K562 (cell line): ENCODE measurements at regions not wholly inside any gene's neighbourhood (a gene's known extent, or its start where the extent isn't known, plus 50 kb on each side); places are given as distances from the start of the nearest gene placed in this dataset.

ENCODE experiments used
- ATAC-seq: fragments of 200-7000 bp; cut with Tn5 transposase; 3 replicates; pipeline ENCODE4 v1.9.1; 2020; ENCODE audit warnings: moderate library complexity
- BruUV-seq: library from RNA; stranded (reverse); fragments of 400-500 nt; replicated peaks from 2 replicates; lab custom pipeline; 2021; lab: Mats Ljungman, UMichigan
- CTCF ChIA-PET: fragments of 300-600 bp; formaldehyde crosslinking; extraction: SDS; loops from one replicate; lab custom pipeline; 2021; ENCODE audit warnings: low intra/inter-chr PET ratio; lab: Yijun Ruan, JAX
- POLR2A ChIA-PET: fragments of 300-600, 350-650 bp; sonication (Branson Sonifier 250); formaldehyde crosslinking; extraction: SDS; loops from one replicate; lab custom pipeline; 2021; ENCODE audit warnings: antibody characterized with exemption, inconsistent platforms; lab: Yijun Ruan, JAX
- DNase-seq, 4 experiments: peaks; one replicate each; pipeline versions ENCODE4 v3.0.0 to v3.0.0-alpha.2; 2011 to 2018; ENCODE audit warnings: low spot score in 3 of 4, mixed read lengths in 3 of 4; ENCODE audit errors: extremely low read depth in 1 of 4
- FAIRE-seq: peaks from 2 replicates; lab custom pipeline; 2011; peaks lifted over from hg19 to GRCh38; lab: Jason Lieb, UNC
- H2AFZ ChIP-seq: 2 replicates; pipeline ENCODE4 v1.6.0; 2011; ENCODE audit warnings: low read depth, low read length, control low read depth, inconsistent platforms
- H3K27ac ChIP-seq: fragments of 200-600 bp; 3 replicates; pipeline ENCODE4 v1.8.0; 2011; ENCODE audit warnings: low read depth, mild to moderate bottlenecking, control low read depth, inconsistent platforms, low read length, moderate library complexity, mixed read lengths; ENCODE audit errors: extremely low read depth
- H3K27me3 ChIP-seq, 2 experiments: fragments of 300-600 bp in 1 of 2; 2 replicates in 1 of 2; 3 replicates in 1 of 2; pipeline versions ENCODE4 v1.6.0 to v1.8.0; 2011; ENCODE audit warnings: inconsistent platforms in 2 of 2, low read length in 2 of 2, mild to moderate bottlenecking in 1 of 2, mixed read lengths in 1 of 2, moderate library complexity in 1 of 2; ENCODE audit not compliant: control insufficient read depth in 2 of 2, insufficient read depth in 2 of 2
- H3K36me3 ChIP-seq: fragments of 300-600 bp; 3 replicates; pipeline ENCODE4 v1.8.0; 2011; ENCODE audit warnings: mild to moderate bottlenecking, low read length, inconsistent platforms; ENCODE audit not compliant: control insufficient read depth, insufficient read depth
- H3K4me1 ChIP-seq, 2 experiments: fragments of 200-600 bp in 1 of 2; replicated peaks in 1 of 2; 2 replicates in 1 of 2; 3 replicates in 1 of 2; pipeline versions ENCODE4 v1.5.1 to v1.8.0; 2011; ENCODE audit warnings: inconsistent platforms in 2 of 2, low read length in 2 of 2, mild to moderate bottlenecking in 1 of 2, mixed read lengths in 1 of 2, moderate library complexity in 1 of 2; ENCODE audit not compliant: control insufficient read depth in 2 of 2, insufficient read depth in 2 of 2
- H3K4me2 ChIP-seq: 2 replicates; pipeline ENCODE4 v1.6.1; 2011; ENCODE audit warnings: low read length, control low read depth, inconsistent platforms, mixed read lengths; ENCODE audit not compliant: insufficient read depth
- H3K4me3 ChIP-seq: fragments of 200-600 bp; sonication (generic), shearing (Covaris generic); 2 replicates; pipeline ENCODE4 v1.5.1; 2016; ENCODE audit warnings: control low read depth, inconsistent platforms
- H3K79me2 ChIP-seq: fragments of 200-600 bp; 3 replicates; pipeline ENCODE4 v1.8.0; 2011; ENCODE audit warnings: low read length, inconsistent platforms; ENCODE audit not compliant: control insufficient read depth, insufficient read depth
- H3K9ac ChIP-seq, 2 experiments: 2 replicates each; pipeline versions ENCODE4 v1.6.0 to v1.6.1; 2011; ENCODE audit warnings: low read depth in 2 of 2, low read length in 2 of 2, control low read depth in 1 of 2, inconsistent platforms in 1 of 2, mild to moderate bottlenecking in 1 of 2, mixed read lengths in 1 of 2; ENCODE audit not compliant: insufficient read depth in 1 of 2
- H3K9me1 ChIP-seq: one replicate; pipeline ENCODE4 v1.6.0; 2011; ENCODE audit warnings: inconsistent platforms, mild to moderate bottlenecking, low read length, moderate library complexity; ENCODE audit not compliant: control insufficient read depth, insufficient read depth
- H3K9me3 ChIP-seq: replicated peaks from 2 replicates; pipeline ENCODE4 v1.5.1; 2011; ENCODE audit warnings: low read depth, low read length, inconsistent platforms; ENCODE audit not compliant: control insufficient read depth, insufficient read depth
- H4K20me1 ChIP-seq: replicated peaks from 2 replicates; pipeline ENCODE4 v1.6.1; 2011; ENCODE audit warnings: low read length, inconsistent platforms, mixed read lengths; ENCODE audit not compliant: control insufficient read depth, insufficient read depth
- ILF3 ChIP-seq: fragments of 450-650 bp; IDR thresholded peaks from 2 replicates; pipeline ENCODE4 v1.6.1; 2018; ENCODE audit warnings: antibody characterized with exemption, mild to moderate bottlenecking, moderate library complexity, borderline replicate concordance
- NR2F6 ChIP-seq: fragments of 450-650 bp; formaldehyde crosslinking; IDR thresholded peaks from 2 replicates; pipeline ENCODE4 v1.4.0; 2020; ENCODE audit warnings: mild to moderate bottlenecking
- XRCC4 ChIP-seq: IDR thresholded peaks from one replicate; pipeline ENCODE4 v1.6.1; 2011; ENCODE audit not compliant: insufficient read depth, insufficient read length; ENCODE audit errors: extremely low read depth
- ZNF785 ChIP-seq: fragments of 250-450 bp; sonication (Bioruptor Pico); IDR thresholded peaks from 2 replicates; pipeline ENCODE4 v1.4.0; 2020; ENCODE audit warnings: mild to moderate bottlenecking
- WGBS: fragments of 100-300 bp; shearing (Covaris generic); methylation state at CpG from one replicate; pipeline ENCODE4 v1.1.6; 2016; ENCODE audit warnings: low coverage, mixed read lengths; ENCODE audit not compliant: insufficient coverage; ENCODE audit errors: missing lambda C conversion rate; 5-methylcytosine and 5-hydroxymethylcytosine counted together
- in situ Hi-C: fragments of 300-500 bp; cut with MboI; formaldehyde crosslinking; loops from 4 replicates; pipeline ENCODE4 v1.15.0; 2018; ENCODE audit warnings: inconsistent platforms, mixed read lengths
- intact Hi-C: fragments of 100-400 bp; cut with micrococcal nuclease; formaldehyde crosslinking; loops from 2 replicates; pipeline ENCODE4 v1.14.2; 2022
- TF ChIP-seq, protein P1 (sequence below): fragments of 450-650 bp; formaldehyde crosslinking; IDR thresholded peaks from 2 replicates; pipeline ENCODE4 v1.4.0; 2020; ENCODE audit warnings: mild to moderate bottlenecking, moderate library complexity

GRCh38 chr3:182465301-182466185 lies 327.8 kb upstream of the ATP11B start:
- TF ChIP-seq ZNF785 (CRISPR knock-in tag) (no peak), ILF3 (no peak), XRCC4 (no peak), NR2F6 (CRISPR knock-in tag) (no peak)
- TF ChIP-seq, protein P1, sequence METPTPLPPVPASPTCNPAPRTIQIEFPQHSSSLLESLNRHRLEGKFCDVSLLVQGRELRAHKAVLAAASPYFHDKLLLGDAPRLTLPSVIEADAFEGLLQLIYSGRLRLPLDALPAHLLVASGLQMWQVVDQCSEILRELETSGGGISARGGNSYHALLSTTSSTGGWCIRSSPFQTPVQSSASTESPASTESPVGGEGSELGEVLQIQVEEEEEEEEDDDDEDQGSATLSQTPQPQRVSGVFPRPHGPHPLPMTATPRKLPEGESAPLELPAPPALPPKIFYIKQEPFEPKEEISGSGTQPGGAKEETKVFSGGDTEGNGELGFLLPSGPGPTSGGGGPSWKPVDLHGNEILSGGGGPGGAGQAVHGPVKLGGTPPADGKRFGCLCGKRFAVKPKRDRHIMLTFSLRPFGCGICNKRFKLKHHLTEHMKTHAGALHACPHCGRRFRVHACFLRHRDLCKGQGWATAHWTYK (CRISPR knock-in tag) = no peak
- no TSS peak for BruUV-seq
- POLR2A ChIA-PET = interaction anchor here (0.7 kb wide), 1 partner anchor 17 kb away, joined by 3 read pairs; no protein-coding TSS in a partner anchor
- DNase-seq (no peak), FAIRE-seq (no peak), ATAC-seq (no peak)
- no peaks in the 10 kb centered on the region for H3K36me3 ChIP-seq
- no peak overlapping the region for H3K9ac ChIP-seq
- no peak overlapping the region for H3K27ac ChIP-seq
- no peaks in the 10 kb centered on the region for H3K27me3 ChIP-seq
- in situ Hi-C loops (no loop called here), intact Hi-C loops (no loop called here)
- H3K4me2 ChIP-seq = no peak overlapping the region
- no peaks in the 10 kb centered on the region for H3K79me2 ChIP-seq
- H4K20me1 ChIP-seq = no peaks in the 10 kb centered on the region
- H3K4me1 ChIP-seq = peaks cover 0 to 2% of the 10 kb centered on the region in 2 experiments; a peak in 2 of 5 replicates
- no peaks in the 10 kb centered on the region for H3K9me1 ChIP-seq
- H3K9me3 ChIP-seq = no peaks in the 10 kb centered on the region
- CTCF ChIA-PET = no interaction called here
- no peak overlapping the region for H3K4me3 ChIP-seq
- H2AFZ ChIP-seq = no peak overlapping the region
- WGBS = 16% methylated on average over 3 of the region's 3 CpGs
